Pancreas (tissue), 10 donors: ENCODE measurements at regions not wholly inside any gene's neighbourhood (a gene's known extent, or its start where the extent isn't known, plus 50 kb on each side); places are given as distances from the start of the nearest gene placed in this dataset.

ENCODE experiments used
- ATAC-seq, 4 donors: fragments of 200-7000 bp; cut with Tn5 transposase; one replicate each; pipeline versions ENCODE4 v1.8.0 to v1.9.1; 2020; ENCODE audit warnings: mild to moderate bottlenecking in 4 of 4, moderate library complexity in 4 of 4
- DNase-seq, 6 donors: peaks; one replicate each; pipeline ENCODE4 v3.0.0-alpha.2; 2020
- FAIRE-seq: peaks from 2 replicates; lab custom pipeline; 2012; peaks lifted over from hg19 to GRCh38; lab: Jason Lieb, UNC
- H3K27ac ChIP-seq, 4 donors: fragments of 200-600 bp; sonication (generic); 1 replicate in 3 of 4; 2 replicates in 1 of 4; pipeline versions ENCODE4 v1.5.0 to v1.8.0; 2020
- H3K27me3 ChIP-seq, 4 donors: fragments of 200-600 bp; one replicate each; pipeline ENCODE4 v1.8.0; 2021
- H3K36me3 ChIP-seq, 3 donors: fragments of 200-600 bp; sonication (generic) in 1 of 3; one replicate each; pipeline versions ENCODE4 v1.5.0 to v1.8.0; 2020 to 2021
- H3K4me1 ChIP-seq, 3 donors: fragments of 200-600 bp; one replicate each; pipeline ENCODE4 v1.8.0; 2021
- H3K4me3 ChIP-seq, 4 donors: fragments of 200-600 bp; sonication (generic) in 2 of 4; one replicate each; pipeline versions ENCODE4 v1.5.0 to v1.8.0; 2020 to 2021
- H3K9me3 ChIP-seq, 4 donors: fragments of 200-600 bp; one replicate each; pipeline ENCODE4 v1.8.0; 2021
- CTCF ChIP-seq, 4 donors: fragments of 200-600 bp; sonication (generic) in 3 of 4; IDR thresholded peaks; one replicate each; pipeline versions ENCODE4 v1.5.0 to v1.8.0; 2021; ENCODE audit warnings: antibody characterized with exemption in 4 of 4
- WGBS, 2 donors: extraction: QIAGEN DNeasy Blood & Tissue Kit; methylation state at CpG; one replicate each; pipeline ENCODE4 v1.1.7; 2013; 5-methylcytosine and 5-hydroxymethylcytosine counted together
- intact Hi-C, 3 donors: fragments of 100-400 bp; cut with DNase I; formaldehyde crosslinking; loops; one replicate each; pipeline versions ENCODE4 v1.11.1 to v1.14.2; 2022
- donor health status: healthy with polysubstance abuse.
- donor health status: DM: no; HTN: no; CAD: no; lungs with moderate emphysema.
- donor health status: DM: no; HTN: no; CAD: no.
- donor health status: control.
- donor health status: control.
- donor health status: Bipolar disorder and iron deficiency.
- donor health status: DM: yes; HTN: yes; CAD: no.
- donor health status: DM: no; HTN: no; CAD: no.
- donor health status: DM: no; HTN: no; CAD: no.
- donor health status: DM: yes; HTN: yes; CAD: no.

DNA sequence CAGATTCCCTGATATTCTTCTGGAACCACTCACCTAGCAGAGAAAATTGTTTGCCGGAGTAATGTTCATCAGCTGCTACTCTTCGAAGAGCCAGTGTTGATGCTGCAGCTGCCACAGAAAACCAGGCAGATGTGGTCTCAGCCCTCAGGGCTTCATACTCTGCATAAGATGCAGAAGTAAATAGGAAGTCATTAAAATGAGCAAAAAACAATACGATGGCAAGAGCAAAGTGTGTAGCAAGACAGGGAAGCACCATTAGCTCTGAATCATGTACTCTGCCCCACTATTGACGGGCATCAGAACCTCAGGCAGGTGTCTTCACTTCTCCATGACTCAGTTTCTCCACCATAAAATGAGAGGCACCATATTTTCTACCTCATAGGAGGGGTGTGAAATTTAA lies 991.6 kb upstream of the TMEM132C start:
- TF ChIP-seq CTCF (IDR thresholded peaks at IDR 0.05) = no peak
- Histone ChIP-seq H3K9me3 (no peaks in the 10 kb centered on the region), H3K4me3 (no peak overlapping the region), H3K36me3 (no peaks in the 10 kb centered on the region), H3K4me1 (no peaks in the 10 kb centered on the region), H3K27ac (no peak overlapping the region), H3K27me3 (peaks cover 0 to 6% (median 0%) of the 10 kb centered on the region in 4 donors)
- DNase-seq = no peak
- 71 to 73% methylated on average over 4 of the region's 4 CpGs for WGBS, 2 donors
- no peak for ATAC-seq
- intact Hi-C loops = no loop called here
- FAIRE-seq = no peak

- intact Hi-C loops = no loop called here
- no peak for TF ChIP-seq CTCF (IDR thresholded peaks at IDR 0.05)
- H3K4me1 ChIP-seq = no peaks in the 10 kb centered on the region
- no peak overlapping the region for H3K27ac ChIP-seq
- H3K27me3 ChIP-seq = peaks cover 0 to 9% (median 0%) of the 10 kb centered on the region in 4 donors
- ATAC-seq = no peak
- no peak for DNase-seq
- 57 to 58% methylated on average over 7 of the region's 7 CpGs for WGBS, 2 donors
- H3K9me3 ChIP-seq = no peaks in the 10 kb centered on the region
- no peak overlapping the region for H3K4me3 ChIP-seq
- H3K36me3 ChIP-seq = no peaks in the 10 kb centered on the region
- no peak for FAIRE-seq
These were observed 989.1 kb upstream of the TMEM132C start for GRCh38 chr12:127277882-127278281.

DNA sequence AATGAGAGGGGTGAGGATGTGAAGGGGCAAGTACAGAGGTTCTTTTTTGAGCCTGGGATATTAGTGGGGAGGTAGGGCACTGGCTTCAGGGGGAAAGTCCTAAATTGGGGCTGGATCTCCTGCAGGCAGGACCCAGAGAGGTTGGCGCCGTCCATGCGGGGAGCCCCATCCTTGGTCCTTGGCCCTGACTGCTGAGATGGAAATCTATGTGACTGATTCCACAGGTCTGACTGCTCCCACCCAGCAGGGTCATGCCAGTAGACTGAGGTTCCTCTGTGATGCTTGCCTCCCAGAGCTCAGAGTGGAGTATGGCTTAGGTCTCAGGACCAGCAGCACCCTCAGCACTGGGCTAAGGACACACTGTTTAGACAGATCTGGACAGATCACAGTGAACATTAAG lies 988.6 kb upstream of the TMEM132C start:
- H3K36me3 ChIP-seq = no peaks in the 10 kb centered on the region
- WGBS, 2 donors = 79 to 91% methylated on average over 3 of the region's 3 CpGs
- no peak for ATAC-seq
- no peak overlapping the region for H3K27ac ChIP-seq
- no peak overlapping the region for H3K4me3 ChIP-seq
- H3K4me1 ChIP-seq = no peaks in the 10 kb centered on the region
- intact Hi-C loops = no loop called here
- FAIRE-seq = no peak
- no peak for DNase-seq
- no peak for TF ChIP-seq CTCF (IDR thresholded peaks at IDR 0.05)
- peaks cover 0 to 9% (median 0%) of the 10 kb centered on the region in 4 donors for H3K27me3 ChIP-seq
- H3K9me3 ChIP-seq = no peaks in the 10 kb centered on the region

DNA sequence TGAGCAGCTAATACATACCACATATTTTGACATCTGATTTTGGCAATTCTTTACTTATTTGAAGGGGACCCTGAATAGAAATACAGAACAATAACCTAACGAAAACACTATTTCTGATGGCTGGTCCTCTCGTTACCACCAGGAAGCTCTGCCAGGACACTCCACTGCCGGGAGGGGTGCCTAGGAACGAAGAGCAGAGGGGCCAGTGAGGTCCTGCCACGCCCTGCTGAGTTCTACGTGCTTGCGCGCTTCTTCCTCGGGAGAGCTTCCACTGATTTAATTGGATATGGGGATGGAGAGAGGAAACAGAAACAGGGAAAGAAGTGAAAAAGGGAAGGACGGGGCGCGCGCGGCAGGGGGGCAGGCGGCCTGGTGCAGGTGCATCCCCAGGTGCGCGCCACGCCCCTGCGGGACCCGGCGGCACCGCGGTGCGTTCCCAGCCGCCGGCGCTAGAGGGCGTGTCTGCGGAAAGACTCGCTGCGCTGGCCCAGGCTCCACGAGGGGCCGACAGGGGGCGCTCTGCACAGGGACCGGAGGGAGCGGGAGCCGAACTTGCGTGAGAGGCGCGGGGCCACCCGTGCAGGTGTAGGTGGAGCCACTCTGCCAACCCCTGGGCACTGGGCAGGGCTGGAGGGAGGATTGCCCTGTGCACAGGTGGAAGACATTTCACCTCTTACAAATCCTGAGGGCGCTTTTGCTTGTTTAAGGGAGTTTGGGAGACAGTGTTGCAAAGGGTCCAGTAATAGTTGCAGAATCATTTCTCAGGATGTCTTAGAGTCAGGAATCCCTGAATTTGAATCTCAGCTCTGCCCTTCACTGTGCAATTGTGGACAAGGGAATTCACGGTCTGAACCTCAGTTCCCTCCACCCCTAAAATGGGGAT lies 986.3 kb upstream of the TMEM132C start:
- TF ChIP-seq CTCF (IDR thresholded peaks at IDR 0.05) = peak; percentile 88 to 97 (median 90)
- Histone ChIP-seq H3K27ac (no peak overlapping the region), H3K27me3 (peaks cover 0 to 9% (median 0%) of the 10 kb centered on the region in 4 donors), H3K4me3 (no peak overlapping the region), H3K9me3 (no peaks in the 10 kb centered on the region), H3K4me1 (no peaks in the 10 kb centered on the region), H3K36me3 (no peaks in the 10 kb centered on the region)
- FAIRE-seq (no peak), ATAC-seq (peak; percentile 55 to 94 (median 83)), DNase-seq (peak; percentile 18 to 92 (median 66))
- intact Hi-C loops = no loop called here
- WGBS, 2 donors = 15 to 16% methylated on average over 43 of the region's 43 CpGs
